HG02943 (cell line): ENCODE measurements at regions not wholly inside any gene's neighbourhood (a gene's known extent, or its start where the extent isn't known, plus 50 kb on each side); places are given as distances from the start of the nearest gene placed in this dataset.
"Not testable (repeated sequence)": the region's sequence is repeated elsewhere in the genome, so short reads cannot be mapped to it uniquely, and the experiment has no call there.

Experiments
- ATAC-seq: cut with Tn5 transposase; IDR thresholded peaks from one replicate; pipeline ENCODE4 v1.9.1; 2021; ENCODE audit warnings: mild to moderate bottlenecking, low read depth, moderate library complexity; ENCODE audit not compliant: unreplicated experiment

DNA sequence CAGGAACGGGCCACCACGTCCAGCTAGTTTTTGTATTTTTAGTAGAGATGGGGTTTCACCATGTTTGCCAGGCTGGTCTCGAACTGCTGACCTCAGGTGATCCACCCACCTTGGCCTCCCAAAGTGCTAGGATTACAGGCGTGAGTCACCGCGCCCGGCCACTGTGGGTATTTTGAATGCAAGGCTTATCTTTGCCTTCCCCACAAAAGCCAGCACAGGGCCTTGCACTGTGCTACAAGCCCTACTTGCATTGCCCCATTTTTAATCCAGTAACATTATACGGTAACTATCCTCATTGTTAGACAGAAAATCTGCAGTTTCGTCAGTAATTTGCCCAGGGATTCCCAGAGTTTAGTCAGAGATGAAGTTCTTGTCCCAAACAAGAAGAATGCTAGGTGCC is 1183.2 kb upstream of the WWC1 start:
- not testable (repeated sequence) for ATAC-seq

DNA sequence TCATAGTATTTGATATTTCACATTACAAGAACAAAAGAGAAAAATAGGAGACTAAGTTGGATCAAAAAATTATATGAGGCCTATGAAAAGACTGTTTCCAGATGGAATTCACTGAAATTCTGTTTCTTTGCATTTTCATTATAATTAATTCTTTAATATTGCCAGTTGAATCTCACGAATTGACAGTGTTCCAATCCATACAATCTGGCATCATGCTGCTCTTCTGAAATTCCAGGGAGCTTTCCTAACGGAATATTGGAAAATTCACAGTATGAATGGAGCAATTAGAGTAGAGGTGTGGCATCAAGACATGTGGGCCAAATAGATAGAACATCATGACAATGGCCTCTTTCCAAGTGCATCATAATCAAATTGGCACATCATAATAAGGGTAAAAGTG is 1178.9 kb upstream of the WWC1 start:
- ATAC-seq = no peak

DNA sequence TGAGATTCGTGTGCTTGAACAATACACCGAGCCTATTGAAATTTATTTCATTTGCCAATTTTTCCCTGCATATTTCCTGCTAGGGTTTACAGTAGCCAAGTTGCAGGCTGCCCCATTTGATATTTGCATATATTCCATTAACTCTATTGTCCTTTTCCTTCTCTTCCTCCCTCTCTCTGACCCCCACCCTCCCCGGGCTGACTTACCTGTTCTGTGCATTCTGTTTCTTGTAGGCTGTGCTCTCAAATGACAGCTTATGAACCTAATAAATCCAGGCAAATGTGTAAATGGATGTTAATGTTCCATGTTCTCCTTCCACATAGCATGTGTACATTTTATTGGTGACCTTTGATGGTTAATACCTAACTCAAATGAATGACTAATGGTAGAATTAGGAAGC is 1169.2 kb upstream of the WWC1 start:
- no peak for ATAC-seq

DNA sequence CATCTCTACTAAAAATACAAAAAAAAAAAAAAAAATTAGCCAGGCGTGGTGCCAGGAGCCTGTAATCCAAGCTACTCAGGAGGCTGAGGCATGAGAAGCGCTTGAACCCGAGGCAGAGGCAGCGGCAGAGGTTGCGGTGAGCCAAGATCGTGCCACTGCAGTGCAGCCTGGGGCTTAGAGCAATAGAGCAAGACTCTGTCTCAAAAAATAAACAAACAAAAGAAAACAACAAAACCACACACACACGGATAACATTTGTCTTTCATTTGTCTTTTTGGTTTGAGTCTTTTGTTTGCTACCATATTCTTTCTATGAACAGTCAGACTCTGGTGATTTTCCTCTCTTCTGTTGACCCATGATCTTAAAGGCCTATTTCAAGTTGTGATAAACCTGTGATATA is 1168.3 kb upstream of the WWC1 start:
- ATAC-seq = no peak

DNA sequence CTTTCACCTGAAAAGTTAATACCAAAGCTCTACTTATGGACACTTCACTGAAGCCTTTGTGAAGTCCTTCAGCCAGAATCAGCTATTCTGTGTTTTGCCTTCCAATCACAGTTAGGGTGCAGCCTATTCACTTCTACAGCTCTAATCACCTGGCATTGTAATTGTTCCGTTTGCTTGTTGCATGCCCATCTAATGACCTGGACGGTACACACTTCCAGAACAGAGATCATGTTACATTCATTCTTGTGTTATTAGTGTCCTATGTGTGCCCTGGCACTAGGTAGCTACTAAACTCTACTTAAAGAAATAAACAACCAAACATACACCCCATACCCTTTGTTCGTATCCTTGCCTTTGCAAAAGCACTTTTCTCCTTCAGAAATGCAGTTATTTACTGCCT is 1162.9 kb upstream of the WWC1 start:
- ATAC-seq = no peak

DNA sequence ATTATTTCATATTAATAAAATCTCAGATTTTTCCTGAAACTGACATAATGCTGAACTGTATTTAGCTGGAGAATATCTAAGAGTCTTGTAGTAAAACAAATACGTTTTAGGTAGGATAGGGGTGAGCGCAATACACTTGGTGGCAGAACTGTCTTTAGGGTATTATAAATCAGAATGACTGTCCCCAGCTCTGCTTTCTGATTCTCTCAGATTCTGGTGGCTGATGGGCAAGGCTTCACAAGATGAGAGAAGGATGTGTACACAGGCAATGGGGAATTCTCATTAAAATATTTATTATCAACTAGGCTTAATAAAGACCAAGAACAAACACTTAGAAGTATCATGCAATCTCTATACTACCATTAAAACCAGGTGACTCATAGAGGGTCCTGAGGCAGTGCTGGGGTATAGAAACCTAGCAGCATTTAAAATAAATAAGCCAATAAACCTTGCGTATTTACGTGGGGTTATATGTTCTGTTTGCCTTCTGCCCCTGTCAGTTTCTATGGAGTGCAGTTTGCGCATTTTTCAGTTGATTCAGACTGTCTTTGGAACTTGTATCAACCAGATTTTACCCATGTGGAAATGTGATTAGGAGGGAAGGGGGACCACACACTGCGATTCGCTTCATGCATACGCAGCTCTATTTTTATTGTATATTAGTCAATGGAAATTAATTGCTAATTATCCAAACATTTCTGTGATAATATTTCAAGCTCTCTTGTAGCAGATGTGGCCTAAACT is 1150.7 kb upstream of the WWC1 start:
- no peak for ATAC-seq

DNA sequence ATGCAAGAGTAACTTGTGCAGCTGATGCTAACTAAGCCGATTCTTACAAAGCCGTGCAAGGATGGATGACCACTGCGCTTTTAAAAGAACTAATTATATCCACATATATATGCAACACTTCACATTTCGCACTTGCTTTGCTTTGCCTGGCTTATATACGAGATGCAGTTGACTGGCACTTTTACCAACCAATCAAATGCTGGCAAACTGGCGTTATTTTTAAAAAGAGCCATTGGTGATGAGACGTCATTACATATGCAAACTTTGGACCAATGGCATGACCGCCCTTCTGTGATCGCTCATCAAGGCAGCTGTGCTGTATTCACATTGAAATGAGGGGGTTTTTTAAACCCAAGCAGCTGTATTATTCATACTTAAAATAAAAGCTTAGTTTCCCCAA is 1147.7 kb upstream of the WWC1 start:
- no peak for ATAC-seq

DNA sequence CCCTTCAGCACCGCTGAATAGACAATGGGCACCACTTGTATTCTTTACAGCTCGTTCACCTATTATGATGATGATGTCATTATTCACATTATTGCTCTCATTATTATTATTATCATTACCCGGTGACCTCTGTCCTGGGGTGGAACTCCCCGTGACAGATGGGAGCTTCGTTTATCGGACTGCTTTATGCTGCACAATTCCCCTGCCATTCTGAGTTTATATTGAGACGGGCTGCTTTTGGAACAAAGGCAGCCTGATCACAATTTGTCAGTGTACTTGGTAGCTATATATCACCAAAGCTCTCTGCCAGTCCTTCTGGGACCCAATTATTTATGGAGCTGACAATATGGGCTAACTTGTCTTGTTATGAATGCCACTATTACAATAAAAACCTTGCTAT is 1145.6 kb upstream of the WWC1 start:
- ATAC-seq = no peak

DNA sequence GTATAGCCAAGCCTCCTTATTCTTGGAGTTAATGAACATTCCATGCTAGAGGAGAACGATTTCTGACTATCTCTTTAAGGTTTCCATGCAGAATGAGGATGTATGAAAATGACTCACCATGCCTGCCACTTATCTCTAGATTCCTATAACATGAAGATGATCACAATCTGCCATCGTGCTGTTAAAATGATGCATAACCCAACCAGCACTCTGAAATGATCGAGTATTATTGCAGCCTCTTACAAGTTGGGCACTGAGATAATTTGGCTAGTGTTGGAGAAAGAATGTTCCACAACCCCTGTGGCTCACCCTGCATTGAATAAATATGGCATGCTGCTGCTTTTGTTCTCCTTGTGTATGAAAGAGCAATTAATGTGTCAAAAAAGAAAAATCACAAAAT is 1143.6 kb upstream of the WWC1 start:
- ATAC-seq = no peak

DNA sequence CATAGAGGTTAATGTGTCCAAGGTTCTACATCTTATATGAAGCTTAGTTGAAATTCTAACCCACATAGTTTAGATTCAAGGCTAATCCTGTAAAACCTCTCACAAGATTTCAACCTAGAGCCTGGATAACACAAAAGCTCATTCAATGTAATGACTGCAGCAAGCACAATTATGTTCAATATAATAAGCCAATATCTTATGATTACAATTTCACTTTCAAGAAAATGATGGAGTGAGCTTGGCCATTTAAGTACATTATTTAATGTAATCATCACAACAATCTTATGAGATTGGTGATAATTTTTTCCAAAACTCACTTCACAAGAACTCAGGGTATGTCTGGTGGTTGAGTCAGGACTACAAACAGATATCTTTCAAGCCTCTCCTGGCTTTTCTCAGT is 1140.8 kb upstream of the WWC1 start:
- ATAC-seq = no peak

DNA sequence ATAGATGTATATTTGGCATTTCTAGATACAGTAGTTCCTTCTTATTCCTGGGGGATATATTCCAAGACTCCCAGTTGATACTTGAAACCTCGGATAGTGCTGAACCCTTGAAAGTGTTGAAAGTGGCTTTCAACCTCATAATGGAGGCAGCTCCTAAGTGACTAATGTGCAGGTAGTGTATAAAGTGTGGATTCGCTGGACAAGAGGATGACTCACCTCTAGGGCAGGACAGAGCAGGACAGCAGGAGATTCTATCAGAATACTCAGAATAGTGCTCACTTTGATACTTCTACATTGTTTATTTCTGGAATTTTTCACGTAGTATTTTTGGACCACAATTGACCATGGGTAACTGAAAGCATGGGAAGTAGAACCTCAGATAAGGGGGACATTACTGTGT is 1138.9 kb upstream of the WWC1 start:
- no peak for ATAC-seq

DNA sequence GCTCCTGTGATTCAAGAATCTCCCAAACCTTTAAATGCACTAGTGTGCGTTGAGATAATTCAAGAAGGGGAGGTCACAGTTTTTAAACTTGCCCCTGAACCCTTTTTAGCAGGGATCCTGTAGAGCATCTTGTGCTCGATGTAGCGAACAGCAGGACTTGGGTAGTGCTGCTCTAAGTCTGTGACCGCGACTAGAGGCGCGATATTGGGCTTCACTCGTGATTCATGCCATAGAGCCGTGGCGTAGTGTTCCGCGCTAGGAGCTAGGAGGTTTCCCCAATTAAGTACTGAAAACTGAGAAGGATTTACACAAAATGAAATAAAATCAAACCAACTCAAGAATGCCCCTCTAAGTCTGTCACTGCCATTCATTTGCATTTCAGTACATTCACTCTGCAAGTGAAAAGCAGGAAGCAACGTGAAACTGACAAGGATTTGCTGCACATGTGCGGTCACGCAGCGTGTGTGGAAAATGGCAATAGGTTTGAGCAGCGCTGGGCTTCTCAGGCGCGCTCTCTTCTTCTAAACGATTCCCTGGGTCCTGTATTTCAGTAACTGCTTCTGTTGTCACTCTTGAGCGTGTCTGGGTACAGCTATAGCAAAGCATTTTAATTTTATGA is 1135.9 kb upstream of the WWC1 start:
- ATAC-seq = no peak

DNA sequence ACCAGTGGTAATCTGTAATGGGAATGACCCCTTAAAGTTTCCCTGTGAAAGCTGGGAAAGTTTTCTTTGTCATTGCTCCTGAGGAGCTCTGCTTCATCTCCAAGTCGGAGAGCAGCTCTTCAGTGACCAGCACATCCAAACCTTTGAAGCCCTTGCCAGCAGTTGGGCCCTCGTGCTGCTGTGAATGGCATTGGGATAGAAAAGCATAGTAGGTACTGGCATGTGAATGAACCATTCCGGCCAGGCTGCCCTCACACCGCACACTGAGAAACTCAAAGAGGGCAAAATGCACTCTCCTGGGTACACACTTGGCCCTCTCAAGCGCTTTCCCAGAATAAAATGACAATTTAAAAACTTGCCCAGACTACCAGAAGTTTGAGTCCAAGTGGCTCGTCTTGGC is 1135.0 kb upstream of the WWC1 start:
- ATAC-seq = no peak

DNA sequence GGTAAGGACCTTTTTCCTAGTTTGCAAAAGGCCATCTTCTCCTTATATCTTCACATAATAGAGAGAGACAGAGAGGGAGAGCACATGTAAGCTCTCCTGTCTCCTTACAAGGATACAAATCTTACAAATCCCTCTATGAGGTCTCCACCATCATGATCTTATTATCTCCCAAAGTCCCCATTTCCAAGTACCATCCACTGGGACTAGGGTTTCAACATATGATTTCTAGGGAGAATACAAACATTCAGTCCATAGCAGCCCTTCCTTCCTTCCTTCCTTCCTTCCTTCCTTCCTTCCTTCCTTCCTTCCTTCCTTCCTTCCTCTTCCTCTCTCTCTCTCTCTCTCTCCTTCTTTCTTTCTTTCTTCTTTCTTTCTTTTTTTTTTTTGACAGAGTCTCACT is 1132.9 kb upstream of the WWC1 start:
- no peak for ATAC-seq

DNA sequence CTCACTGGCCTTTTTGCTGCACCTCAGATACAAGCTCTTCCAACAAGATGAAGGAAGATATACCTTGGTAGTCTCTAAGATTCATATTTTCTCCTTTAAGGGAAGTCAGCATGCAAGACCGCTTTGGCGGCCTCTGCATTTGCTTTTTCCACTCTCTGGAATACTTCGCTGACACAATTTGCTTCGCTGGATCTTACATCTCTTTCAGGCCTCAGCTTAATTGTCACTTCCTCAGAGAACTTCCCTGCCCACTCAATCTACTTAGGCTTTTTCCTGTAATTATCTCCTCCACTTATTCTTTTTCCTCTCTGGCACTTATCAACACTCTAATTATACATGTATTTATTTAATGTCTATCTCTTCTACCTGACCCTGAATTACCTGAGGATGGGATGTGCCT is 1131.1 kb upstream of the WWC1 start:
- no peak for ATAC-seq

DNA sequence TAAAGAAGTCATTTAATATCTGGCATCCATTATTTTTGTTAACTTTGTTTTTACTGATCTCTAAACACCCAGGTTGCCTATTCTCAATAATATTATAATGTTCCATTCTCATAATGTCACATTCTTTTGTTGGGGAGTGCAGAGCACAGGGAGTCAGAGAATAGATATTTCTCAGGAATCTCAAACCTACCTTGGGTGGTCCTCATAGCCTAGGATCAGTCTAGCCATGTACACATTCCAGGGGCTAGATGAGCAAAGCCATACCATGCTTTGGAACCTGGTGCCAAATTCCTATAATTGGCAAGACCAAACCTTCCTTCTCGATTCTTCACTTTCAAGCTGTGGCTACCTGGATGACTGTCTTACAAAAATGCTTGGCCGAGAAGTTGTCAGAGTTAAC is 1124.7 kb upstream of the WWC1 start:
- no peak for ATAC-seq

DNA sequence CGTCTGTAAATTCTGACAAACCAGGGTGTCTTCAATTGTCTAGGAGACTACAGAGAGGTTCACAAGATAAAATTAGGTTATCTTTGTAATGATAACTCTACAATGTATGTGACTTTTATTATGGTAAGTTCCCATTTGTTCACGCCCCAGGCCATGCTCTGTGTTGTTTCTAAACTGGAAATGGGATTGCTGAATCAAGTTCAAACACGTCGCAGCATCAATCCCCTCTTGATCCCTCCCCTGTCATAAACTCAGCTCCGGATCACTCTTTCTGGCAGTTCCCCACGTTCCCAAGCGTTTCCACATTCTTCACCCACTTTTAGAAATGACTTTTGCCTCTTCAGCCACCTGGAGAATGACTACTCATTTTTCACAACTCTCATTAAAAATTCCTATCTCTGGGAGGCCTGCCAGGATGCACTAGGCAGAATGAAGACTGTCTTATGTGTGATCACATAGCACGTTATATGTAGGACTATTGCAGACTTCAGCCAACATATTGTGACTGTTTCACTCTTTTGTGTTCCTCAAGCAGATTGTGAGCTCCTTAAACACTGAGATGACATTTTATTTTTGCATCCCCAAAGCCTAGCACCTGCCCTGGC is 1124.2 kb upstream of the WWC1 start:
- ATAC-seq = no peak

DNA sequence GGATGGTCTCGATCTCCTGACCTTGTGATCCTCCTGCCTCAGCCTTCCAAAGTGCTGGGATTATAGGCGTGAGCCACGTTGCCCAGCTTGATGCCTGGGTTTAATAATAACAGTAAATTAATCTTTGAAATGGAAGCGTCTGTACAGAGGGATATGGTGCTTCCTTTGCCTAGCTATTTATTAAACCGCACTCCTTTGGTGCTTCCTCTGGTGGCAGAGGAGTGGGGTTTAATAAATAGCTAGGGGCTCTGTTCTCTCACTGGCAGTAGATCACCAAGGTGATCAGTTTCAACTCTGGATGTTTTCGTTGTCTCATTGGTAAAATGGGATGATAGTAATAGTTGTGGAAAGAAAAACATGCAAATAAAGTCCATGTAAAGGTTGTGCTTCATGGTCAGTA is 1122.5 kb upstream of the WWC1 start:
- ATAC-seq = no peak

DNA sequence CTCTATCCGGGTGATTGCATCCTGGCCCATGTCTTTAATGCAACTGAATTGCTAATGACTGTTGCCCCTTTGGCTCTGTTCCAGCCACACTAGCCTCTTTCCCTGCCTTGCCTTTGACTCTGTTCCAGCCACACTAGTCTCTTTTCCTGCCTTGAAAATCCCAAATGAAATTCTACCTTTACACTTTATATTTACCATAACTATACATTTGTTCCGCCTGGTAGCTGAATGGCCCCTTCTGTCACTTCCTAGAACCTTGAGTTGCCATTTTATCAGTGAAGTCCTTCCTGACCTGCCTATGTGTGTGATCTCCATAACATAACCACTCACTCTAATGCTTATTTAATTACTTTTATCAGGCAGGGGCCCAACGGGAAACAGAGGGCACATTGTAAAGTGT is 1120.4 kb upstream of the WWC1 start:
- no peak for ATAC-seq

DNA sequence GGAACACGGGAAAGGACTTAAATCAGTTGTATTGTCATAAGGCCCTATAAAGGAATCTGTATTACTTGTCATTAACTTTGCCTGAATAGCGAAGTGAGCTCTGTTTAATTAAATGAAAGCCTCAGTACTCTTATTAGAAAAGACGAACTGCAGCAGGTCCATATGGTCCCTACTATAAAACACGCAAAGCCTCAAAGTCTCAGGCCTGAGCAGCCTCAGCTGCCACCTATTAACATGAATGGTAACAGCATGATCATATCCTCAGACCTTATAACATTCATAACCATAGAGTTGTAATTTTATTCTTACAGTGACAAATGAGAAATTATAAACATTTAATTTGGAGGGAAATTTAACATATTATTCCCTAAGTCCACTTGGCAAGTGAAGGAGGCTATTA is 1113.7 kb upstream of the WWC1 start:
- no peak for ATAC-seq

DNA sequence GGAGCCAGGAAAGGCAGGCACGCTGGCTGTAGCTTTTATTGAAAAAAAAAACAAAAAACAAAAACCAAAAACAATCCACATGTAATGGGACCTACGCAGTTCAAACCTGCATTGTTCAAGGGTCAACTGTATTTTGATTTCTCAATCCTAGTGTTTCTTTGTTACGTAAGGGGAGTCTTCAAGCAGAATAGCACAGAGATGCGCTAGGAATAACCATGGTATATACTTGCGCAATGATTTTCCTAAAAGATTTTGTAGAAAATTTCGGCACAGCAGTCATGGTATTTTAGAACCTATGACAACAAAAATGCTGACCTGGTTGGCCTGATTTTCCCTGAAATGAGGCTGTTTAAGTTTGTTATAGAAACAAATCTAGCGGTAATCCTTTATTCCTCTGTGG is 1110.5 kb upstream of the WWC1 start:
- ATAC-seq = no peak

DNA sequence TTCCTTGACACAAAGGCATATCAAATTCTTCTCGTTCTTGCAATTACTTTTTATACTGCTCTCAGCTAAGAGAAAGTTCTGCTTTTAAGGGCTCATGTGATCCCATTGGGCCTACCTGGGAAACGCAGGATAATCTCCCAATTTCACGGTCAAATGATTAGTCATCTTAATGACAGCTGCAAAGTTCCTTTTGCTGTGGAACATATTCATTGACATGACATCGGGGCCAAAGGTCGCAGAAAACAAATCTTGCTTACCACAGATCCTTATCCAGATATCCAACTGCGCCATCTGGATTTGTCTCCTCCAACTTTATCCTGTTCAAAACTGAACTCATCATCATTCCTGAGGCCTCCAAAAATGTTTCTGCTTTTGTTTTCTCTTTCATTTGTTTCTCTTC is 1085.6 kb upstream of the WWC1 start:
- no peak for ATAC-seq
